ENCODE measurements at regions not wholly inside any gene's neighbourhood (a gene's known extent, or its start where the extent isn't known, plus 50 kb on each side); places are given as distances from the start of the nearest gene placed in this dataset.

GRCh38 chr20:48469026-48469425 is 358.8 kb downstream of the PREX1 start:
- DNase-seq (ENCODE audit: low spot score in 2 of 2) (no peak), FAIRE-seq (no peak)

- DNase-seq (ENCODE audit: low spot score in 2 of 2) (no peak), FAIRE-seq (no peak)
Observed at GRCh38 chr20:48468571-48468970, 359.2 kb downstream of the PREX1 start.

DNA sequence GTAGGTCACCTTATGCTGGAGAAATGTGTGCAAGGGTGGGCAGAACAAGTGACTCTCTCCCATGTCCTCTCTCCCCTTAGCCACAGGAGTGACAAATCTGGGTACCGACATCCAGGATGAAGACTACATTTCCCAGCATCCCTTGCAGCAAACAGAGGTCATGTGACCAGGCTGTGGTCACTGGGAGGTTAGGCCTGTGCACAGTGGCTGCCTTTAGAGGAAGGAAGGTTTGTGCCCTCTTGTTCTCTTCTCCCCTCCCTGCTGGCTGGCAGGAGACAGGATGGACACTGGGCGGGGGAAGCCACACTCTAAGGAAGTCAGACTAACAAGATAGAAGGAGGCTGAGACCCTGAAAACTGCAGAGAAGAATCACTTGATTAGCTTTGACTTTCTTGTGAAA is 360.2 kb downstream of the PREX1 start:
- FAIRE-seq (no peak), DNase-seq (ENCODE audit: low spot score in 2 of 2) (no peak)

DNA sequence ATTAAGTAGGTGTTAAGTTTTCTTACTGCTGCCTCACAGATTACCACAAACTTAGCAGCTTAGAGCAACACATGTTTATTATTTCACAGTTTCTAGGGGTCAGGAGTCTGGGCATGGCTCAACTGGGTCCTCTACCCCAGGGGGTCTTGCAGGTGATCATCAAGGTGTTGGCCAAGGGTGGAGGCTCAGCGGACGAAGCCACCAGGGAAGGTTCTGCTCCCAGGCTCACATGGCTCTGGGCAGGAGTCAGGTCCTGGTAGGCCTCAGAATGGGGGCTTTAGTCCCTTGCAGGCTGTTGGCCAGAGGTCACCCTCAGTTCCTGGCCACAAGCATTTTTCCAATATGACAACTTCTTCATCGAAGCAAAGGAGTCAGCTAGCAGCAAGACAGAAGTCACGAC is 362.5 kb downstream of the PREX1 start:
- FAIRE-seq (no peak), DNase-seq (ENCODE audit: low spot score in 2 of 2) (no peak)

- no peak for DNase-seq (ENCODE audit: low spot score in 2 of 2)
Observed at GRCh38 chr20:48463916-48464315, 363.9 kb downstream of the PREX1 start.

DNA sequence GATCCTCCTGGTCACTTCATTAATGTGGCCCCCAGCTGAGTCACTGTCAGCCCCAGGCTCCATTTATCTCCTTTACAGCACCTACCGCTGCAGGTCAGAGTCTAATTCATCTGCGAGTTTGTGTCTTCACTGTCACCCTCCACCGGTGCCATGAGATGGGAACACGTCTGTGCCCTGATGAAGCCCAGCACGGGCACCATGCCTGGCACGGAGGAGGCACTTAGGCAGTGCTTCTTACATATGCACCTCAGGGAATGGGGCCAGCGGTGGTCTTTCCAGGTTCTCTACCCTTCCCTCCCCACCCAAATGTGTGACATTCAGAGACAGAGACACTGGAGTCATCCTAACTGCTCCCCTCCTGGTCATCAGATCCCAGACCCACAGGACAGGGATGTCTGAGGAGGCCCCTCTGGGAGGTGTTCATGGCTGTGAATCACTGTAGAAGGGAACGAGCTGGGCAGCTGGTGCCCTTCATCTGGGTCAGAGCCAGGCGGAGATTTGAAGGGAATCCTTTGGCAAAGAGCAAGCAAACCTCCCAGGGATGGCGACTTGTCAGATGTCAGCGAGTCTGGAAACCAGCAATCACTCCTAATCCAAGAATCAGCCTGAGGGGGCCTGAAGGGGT is 364.6 kb downstream of the PREX1 start:
- FAIRE-seq (no peak), DNase-seq (ENCODE audit: low spot score in 2 of 2) (no peak)

More at GRCh38 chr20:48463916-48464315, 363.9 kb downstream of the PREX1 start:
- no peak for FAIRE-seq

DNA sequence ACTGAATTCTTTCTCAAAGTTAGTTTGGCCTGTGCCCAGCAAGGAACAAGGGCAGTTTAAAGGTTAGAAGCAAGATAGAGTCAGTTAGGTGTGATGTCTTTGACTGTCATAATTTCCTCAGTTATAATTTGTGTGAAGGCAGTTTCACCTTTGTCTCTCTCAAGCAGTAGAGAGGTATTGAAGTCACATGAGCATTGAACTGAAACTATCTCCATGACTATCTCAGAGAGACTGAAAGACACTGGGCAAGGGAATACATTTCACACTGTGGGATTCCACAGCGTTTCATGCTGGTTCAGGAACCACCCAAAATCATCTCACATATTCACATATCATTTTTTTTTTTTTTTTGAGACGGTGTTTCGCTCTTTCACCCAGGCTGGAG is 366.1 kb downstream of the PREX1 start:
- DNase-seq (ENCODE audit: low spot score in 2 of 2) = no peak
- no peak for FAIRE-seq

- FAIRE-seq = no peak
- no peak for DNase-seq (ENCODE audit: low spot score in 2 of 2)
Observed at GRCh38 chr20:48461091-48461734, 366.6 kb downstream of the PREX1 start.

GRCh38 chr20:48460681-48461080 is 367.1 kb downstream of the PREX1 start:
- FAIRE-seq (no peak), DNase-seq (ENCODE audit: low spot score in 2 of 2) (no peak)

DNA sequence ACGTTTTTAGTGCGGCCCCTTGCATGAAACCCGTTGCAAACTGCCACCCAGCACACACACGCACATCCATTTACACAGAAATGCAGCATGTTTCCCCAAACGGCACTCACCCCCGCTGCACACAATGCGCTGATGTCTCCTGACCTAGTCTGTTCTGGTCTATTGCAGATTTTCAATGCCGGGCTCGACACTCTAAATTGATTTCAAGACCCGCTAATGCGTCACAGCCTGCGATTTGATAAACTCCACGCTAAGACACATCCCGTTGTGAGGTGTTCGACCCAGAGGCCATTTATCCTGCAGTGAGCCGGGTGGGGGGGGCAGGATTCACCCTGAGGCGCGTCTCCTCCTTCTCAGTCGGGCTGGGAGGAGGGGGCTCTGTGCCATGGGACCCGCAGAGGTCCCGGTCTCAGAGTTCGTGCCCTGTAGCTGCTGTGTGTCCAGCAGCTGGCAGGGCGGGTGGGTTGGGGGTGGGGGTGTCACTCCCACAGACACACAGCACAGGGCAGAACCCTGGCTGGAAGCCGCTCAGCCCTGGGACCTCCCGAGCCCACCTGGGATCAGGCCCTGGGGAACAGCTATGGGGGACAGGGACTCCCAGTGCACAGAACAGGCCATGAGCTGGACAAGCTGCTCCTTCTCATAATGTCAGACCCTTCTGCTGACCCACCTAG is 367.9 kb downstream of the PREX1 start:
- DNase-seq (ENCODE audit: low spot score in 2 of 2) (no peak), FAIRE-seq (no peak)

DNA sequence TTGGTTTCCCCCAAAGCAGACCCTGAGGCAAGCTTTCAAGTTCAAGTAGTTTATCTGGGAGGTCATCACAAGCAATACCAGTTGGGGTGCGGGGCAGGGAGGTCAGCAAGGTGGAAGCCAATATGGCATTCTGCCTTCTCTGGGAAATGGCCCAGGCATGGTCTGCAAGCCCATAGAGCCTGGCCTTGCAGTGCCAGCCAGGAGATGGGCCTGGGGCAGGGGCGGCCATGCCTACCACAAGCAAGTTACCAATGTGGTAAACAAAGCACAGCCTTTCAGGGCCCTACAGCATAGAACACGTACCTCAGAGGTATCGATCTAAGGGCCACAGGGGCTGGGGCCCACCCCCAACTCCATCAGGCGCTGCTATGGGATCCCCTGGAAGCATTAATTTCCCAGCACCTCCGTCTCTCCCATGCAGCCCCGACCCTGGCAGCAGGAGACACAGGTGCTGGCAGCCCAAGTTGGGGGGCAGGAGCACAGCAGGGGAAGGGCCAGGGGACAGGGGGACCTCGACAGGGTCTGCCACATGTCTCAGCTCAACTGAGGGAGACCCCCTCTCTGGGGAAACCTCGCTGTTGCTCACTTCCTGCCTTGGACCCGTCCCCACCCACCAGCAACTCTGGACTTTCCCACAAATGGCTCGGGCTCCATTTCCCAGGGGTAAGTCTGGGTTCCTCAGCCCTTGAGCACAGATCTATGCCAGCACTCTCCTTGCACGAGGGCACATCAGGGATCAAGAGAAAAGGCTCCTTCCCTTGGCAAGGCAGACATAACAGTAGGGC is 369.0 kb downstream of the PREX1 start:
- no peak for DNase-seq (ENCODE audit: low spot score in 2 of 2)
- FAIRE-seq = no peak

DNA sequence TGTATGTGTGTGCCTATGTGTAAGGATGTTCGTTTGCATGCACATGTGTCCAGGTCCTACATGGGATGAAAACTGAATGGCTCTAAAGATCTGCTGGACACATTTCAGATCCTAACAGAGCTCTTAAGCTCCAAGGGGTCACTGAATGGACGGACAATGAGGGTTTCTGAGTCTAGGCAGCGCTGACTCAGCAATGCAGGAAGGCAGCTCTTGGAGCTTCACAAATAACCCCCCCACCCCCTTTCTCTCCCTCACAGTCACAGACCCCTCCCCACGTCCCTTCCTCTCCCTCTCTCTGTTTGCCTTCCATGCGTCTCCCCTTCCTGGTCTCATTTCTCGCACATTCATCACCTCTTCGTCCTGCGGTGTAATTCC is 369.8 kb downstream of the PREX1 start:
- DNase-seq (ENCODE audit: low spot score in 2 of 2) = no peak
- no peak for FAIRE-seq

DNA sequence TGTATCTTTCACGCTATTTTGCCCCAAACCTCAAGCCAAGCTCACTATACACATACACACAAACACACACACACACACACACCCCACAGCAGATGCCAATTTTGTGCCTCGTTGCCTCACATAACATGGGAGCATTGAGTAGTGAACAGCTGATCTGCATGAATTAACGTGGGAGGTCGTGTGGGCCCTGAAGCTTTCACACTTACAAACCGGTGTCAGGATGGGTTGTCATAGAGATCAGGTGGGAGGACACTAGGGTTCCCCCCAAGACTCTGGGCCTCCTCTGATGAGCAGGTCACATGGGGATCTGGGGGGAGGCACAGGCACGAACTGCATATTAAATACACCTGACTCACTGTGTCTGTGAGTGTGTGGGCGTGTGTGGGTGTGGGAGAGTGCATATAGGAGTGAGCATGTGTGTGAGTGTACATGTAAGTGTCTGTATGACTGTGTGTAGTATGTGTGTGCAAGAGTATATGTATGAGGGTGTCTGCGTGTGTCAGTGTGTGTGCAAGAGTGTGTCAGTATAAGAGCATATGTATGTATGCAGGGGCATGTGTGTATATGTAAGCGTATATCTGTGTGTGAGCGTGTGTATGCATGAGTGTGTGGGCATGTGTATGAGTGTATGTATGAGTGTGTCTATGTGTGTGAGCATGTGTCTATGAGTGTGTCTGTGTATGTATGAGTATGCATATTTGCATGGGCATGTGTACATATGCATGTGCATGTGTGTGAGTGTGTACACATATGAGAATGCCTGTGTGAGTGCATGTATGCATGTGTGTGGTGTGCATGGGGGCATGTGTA is 370.4 kb downstream of the PREX1 start:
- DNase-seq (ENCODE audit: low spot score in 2 of 2) (no peak), FAIRE-seq (no peak)

- DNase-seq (ENCODE audit: low spot score in 2 of 2) (no peak), FAIRE-seq (no peak)
Observed at GRCh38 chr20:48456366-48457192, 371.2 kb downstream of the PREX1 start.

DNA sequence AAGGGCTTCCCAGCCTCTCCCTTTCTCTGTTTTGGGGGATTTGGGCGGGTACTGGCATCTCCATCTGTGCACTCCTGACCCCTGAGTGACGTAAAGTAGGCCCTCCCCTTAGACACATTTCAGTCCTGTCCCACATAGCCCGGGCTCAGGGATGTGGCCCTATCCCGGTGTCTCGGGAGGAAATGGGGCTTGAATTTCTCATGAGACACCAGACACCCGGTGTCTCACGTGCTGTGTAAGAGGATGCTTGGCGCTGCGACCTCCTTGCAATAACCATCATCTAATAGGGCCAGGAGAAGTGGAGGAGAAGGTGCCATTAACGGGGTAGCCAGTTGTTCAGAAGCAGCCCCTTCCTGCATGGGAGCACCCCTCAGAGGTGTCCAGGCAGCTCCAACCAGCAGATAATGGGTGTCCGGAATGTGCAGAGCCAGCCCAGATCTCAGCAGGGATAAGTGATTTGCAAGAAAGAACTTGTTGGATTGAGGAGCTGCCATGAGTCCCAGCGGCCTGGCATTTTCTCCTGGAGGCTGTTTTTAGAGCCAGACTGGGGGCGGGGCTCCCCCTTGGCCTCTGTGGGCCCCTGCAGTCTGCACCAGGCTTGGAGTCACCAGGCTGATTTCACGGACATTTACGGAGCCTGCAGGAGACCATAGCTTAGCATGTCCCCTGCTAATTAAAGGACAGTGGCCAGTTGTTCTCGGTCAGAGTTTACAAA is 372.0 kb downstream of the PREX1 start:
- FAIRE-seq (no peak), DNase-seq (ENCODE audit: low spot score in 2 of 2) (no peak)

DNA sequence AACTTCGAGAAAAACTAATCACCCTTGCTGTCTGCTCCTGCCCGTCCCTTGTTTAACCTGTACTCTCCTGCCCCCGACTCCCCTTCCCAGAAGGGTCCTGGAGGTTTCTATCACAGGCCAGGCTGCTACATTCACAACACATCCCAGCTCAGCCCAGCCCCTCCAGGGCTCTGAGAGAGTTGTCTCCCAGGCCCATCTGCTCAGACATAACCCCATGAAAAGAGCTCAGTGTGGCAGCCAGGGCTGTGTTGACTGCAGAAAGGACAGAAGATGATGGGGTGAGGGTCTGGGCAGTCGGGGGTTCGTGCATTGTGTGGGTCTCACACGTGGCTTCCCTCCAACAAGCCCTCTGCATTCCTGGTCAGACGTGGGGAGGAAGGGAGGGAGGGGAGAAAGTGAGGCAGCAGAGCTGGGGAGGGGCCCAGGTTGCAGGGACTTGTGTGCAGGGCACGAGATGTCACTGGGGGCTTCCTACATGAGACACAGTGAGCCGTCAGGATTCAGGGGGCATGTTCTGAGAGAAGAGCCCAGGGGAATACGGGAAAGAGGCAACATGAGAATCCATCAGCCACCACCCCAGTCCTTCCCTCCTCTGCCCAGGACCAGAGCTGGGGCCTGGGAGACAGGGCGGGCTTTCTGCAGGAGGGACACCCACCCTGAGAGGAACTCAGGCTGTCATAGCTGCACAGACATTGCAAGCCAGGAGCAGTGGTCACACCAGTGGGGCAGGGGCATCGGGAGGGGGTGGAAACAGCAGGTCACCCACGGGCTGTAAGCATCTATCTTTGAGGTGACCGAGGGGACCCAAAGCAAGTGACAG is 372.9 kb downstream of the PREX1 start:
- FAIRE-seq (no peak), DNase-seq (ENCODE audit: low spot score in 2 of 2) (no peak)

DNA sequence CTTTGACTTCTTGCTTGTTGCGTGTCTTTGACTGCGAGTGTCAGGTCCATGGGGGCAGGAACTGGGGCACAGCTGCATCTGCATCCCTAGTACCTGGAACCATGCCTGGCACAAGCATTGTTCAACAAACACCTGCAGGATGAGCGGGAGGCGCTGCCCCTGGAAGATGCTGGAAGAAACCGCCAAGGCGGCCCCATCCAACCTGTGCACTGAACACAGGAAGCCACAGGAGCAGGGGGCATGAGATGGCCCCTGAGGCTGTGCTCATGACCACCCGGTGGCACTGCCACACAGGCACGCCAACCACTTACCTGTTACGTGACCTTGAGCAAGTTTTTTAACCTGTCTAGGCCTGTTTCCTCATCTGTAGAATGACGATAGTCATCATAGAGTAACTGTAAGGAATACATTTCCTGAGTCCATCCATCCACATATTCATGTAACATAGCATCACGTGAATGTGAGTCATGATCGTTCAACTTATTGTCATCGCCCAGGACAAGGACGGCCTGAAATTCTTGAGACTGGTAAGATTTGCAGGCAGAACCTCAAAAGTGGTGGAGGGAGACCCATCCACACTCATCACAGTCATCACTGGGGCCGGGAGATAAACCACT is 374.2 kb downstream of the PREX1 start:
- FAIRE-seq (no peak), DNase-seq (ENCODE audit: low spot score in 2 of 2) (no peak)

GRCh38 chr20:48451401-48451800 is 376.4 kb downstream of the PREX1 start:
- FAIRE-seq (no peak), DNase-seq (ENCODE audit: low spot score in 2 of 2) (no peak)

Data from frontal cortex (tissue), 3 donors.